HG02981 (cell line): ENCODE measurements at regions not wholly inside any gene's neighbourhood (a gene's known extent, or its start where the extent isn't known, plus 50 kb on each side); places are given as distances from the start of the nearest gene placed in this dataset.
"Not testable (repeated sequence)": the region's sequence is repeated elsewhere in the genome, so short reads cannot be mapped to it uniquely, and the experiment has no call there.

Source experiments
- ATAC-seq: cut with Tn5 transposase; IDR thresholded peaks from one replicate; pipeline ENCODE4 v1.9.1; 2021; ENCODE audit warnings: mild to moderate bottlenecking, moderate library complexity; ENCODE audit not compliant: unreplicated experiment

- ATAC-seq: no peak
Measured at GRCh38 chr2:187206471-187206870, 241.6 kb downstream of the CALCRL start.

- ATAC-seq: no peak
Measured at GRCh38 chr2:187206071-187206470, 242.0 kb downstream of the CALCRL start.

- ATAC-seq: no peak
Measured at GRCh38 chr2:187198136-187198535, 249.9 kb downstream of the CALCRL start.

- peak; percentile 71 for ATAC-seq
Measured at GRCh38 chr2:187194049-187194448, 254.0 kb downstream of the CALCRL start.

- ATAC-seq: no peak
Measured at GRCh38 chr2:187188783-187189631, 259.0 kb downstream of the CALCRL start.

- no peak for ATAC-seq
Measured at GRCh38 chr2:187187519-187187918, 260.5 kb downstream of the CALCRL start.

GRCh38 chr2:187180529-187180928, 267.5 kb downstream of the CALCRL start:
- no peak for ATAC-seq

GRCh38 chr2:187178876-187179275, 269.2 kb downstream of the CALCRL start:
- not testable (repeated sequence) for ATAC-seq

GRCh38 chr2:187177253-187177652, 270.8 kb downstream of the CALCRL start:
- no peak for ATAC-seq

- ATAC-seq: no peak
Measured at GRCh38 chr2:187174582-187174981, 273.5 kb downstream of the CALCRL start.

GRCh38 chr2:187171318-187171717, 276.7 kb downstream of the CALCRL start:
- peak; percentile 42 for ATAC-seq

GRCh38 chr2:187169864-187170263, 278.2 kb downstream of the CALCRL start:
- ATAC-seq: no peak

GRCh38 chr2:187168720-187169713, 279.0 kb downstream of the CALCRL start:
- peak; percentile 68 for ATAC-seq

GRCh38 chr2:187167491-187167890, 280.6 kb downstream of the CALCRL start:
- ATAC-seq: no peak

- no peak for ATAC-seq
Measured at GRCh38 chr2:187165936-187166610, 282.0 kb downstream of the CALCRL start.

GRCh38 chr2:187158452-187158851, 289.6 kb downstream of the CALCRL start:
- ATAC-seq: no peak

GRCh38 chr2:187157046-187157445, 291.0 kb downstream of the CALCRL start:
- ATAC-seq: no peak

- no peak for ATAC-seq
Measured at GRCh38 chr2:187155476-187155875, 292.6 kb downstream of the CALCRL start.

- no peak for ATAC-seq
Measured at GRCh38 chr2:187150670-187151069, 297.4 kb downstream of the CALCRL start.

- peak; percentile 72 for ATAC-seq
Measured at GRCh38 chr2:187148059-187148714, 299.2 kb upstream of the ZSWIM2 start.
